Subcutaneous abdominal adipose tissue (tissue), 5 donors: ENCODE measurements at regions not wholly inside any gene's neighbourhood (a gene's known extent, or its start where the extent isn't known, plus 50 kb on each side); places are given as distances from the start of the nearest gene placed in this dataset.
"Not testable (repeated sequence)": the region's sequence is repeated elsewhere in the genome, so short reads cannot be mapped to it uniquely, and the experiment has no call there.

Source experiments
- H3K27ac ChIP-seq: one replicate; pipeline ENCODE4 v1.7.0; 2013; ENCODE audit warnings: low read depth, mild to moderate bottlenecking, inconsistent platforms, low read length, moderate library complexity
- H3K27me3 ChIP-seq, 5 donors: one replicate each; pipeline ENCODE4 v1.7.0; 2013; ENCODE audit warnings: low read length in 5 of 5, inconsistent platforms in 1 of 5; ENCODE audit not compliant: control insufficient read depth in 5 of 5, insufficient read depth in 4 of 5
- H3K36me3 ChIP-seq, 5 donors: one replicate each; pipeline ENCODE4 v1.7.0; 2013; ENCODE audit warnings: low read length in 5 of 5; ENCODE audit not compliant: control insufficient read depth in 5 of 5, insufficient read depth in 5 of 5
- H3K4me1 ChIP-seq, 5 donors: one replicate each; pipeline ENCODE4 v1.7.0; 2013; ENCODE audit warnings: low read length in 5 of 5, mild to moderate bottlenecking in 3 of 5, moderate library complexity in 1 of 5; ENCODE audit not compliant: control insufficient read depth in 5 of 5, insufficient read depth in 5 of 5
- H3K4me3 ChIP-seq, 5 donors: one replicate each; pipeline ENCODE4 v1.7.0; 2013; ENCODE audit warnings: low read length in 5 of 5, low read depth in 1 of 5
- H3K9ac ChIP-seq, 5 donors: one replicate each; pipeline ENCODE4 v1.7.0; 2013; ENCODE audit warnings: low read length in 5 of 5, mild to moderate bottlenecking in 4 of 5, moderate library complexity in 3 of 5
- H3K9me3 ChIP-seq, 5 donors: one replicate each; pipeline ENCODE4 v1.7.0; 2013; ENCODE audit warnings: low read length in 5 of 5; ENCODE audit not compliant: control insufficient read depth in 5 of 5
- donor health status: healthy.
- donor health status: healthy.
- donor health status: healthy.
- donor health status: healthy.
- donor health status: healthy.

GRCh38 chr15:79492065-79492464, 59.9 kb downstream of the MINAR1 start:
- no peaks in the 10 kb centered on the region for H3K36me3 ChIP-seq
- no peak overlapping the region for H3K27ac ChIP-seq
- H3K4me3 ChIP-seq = no peak overlapping the region
- no peak overlapping the region for H3K9ac ChIP-seq
- peaks cover 0 to 4% (median 2%) of the 10 kb centered on the region in 5 donors for H3K27me3 ChIP-seq
- H3K4me1 ChIP-seq = no peaks in the 10 kb centered on the region
- no peaks in the 10 kb centered on the region for H3K9me3 ChIP-seq

DNA sequence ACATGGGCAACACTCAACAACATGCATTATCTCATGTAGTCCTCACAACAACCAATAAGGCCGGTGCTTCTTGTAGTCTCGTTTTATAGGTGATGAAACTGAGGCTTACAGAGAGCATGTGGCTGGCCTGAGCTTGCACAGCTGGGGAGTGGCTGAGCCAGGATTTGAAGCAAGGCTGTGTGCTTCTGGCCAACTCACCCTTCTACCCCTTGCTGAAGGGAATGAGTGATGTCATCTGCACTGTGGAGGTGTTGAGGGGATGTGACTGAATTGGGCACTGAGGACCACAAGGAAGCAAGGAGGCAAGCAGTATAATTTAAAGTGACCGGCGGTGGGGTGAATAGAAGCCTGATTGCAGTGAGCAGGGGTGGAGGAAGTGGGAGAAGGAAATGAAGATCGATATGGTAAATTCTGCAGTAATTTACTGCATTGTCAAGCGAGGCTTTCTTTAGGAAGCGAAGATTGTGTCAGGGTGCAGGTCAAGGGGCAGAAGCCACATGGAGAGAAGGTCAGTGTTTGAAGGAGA, 62.3 kb downstream of the MINAR1 start:
- H3K27ac ChIP-seq = no peak overlapping the region
- H3K9ac ChIP-seq = no peak overlapping the region
- no peak overlapping the region for H3K4me3 ChIP-seq
- H3K27me3 ChIP-seq = peaks cover 0 to 4% (median 3%) of the 10 kb centered on the region in 5 donors
- H3K9me3 ChIP-seq = no peaks in the 10 kb centered on the region
- no peaks in the 10 kb centered on the region for H3K36me3 ChIP-seq
- H3K4me1 ChIP-seq = no peaks in the 10 kb centered on the region

DNA sequence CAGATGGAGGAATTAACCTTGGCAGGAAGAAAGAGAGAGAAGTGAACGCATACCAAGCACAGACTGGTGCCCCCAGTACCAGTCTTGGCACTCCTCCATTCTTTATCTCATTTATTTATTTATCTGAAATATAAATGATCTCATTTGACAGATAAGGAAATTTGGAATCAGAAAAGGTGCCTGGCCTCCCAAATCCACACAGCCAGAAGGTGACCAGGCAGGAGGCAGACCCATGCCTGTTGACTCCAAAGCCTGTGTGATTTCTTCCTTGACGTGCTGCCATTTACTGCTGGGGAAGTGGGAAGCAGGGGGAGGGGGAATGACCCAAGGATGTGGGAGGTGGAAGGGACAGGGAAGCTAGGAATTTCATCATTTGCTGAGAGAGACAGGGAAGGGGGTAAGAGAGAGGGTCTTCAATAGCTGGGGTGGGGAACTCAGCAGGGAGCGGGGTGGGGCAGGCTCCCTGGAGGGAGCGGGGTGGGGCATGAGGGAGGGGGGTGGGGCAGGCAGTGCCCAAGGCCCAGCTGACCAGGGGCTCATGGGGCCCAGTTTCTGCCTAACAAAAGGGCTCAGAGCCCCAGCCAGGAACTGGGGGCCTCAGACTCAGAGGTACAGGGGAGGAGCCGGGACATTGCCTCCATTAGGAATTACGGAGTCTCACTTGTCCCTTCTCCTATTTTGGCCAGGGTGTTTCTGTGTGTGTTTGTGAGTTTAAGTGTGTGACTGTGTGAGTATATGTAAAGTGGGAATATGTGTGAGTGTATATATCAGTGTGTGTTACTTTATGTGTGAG, 63.0 kb downstream of the MINAR1 start:
- H3K9me3 ChIP-seq = no peaks in the 10 kb centered on the region
- no peak overlapping the region for H3K4me3 ChIP-seq
- no peak overlapping the region for H3K9ac ChIP-seq
- H3K27ac ChIP-seq = no peak overlapping the region
- H3K4me1 ChIP-seq = no peaks in the 10 kb centered on the region
- H3K36me3 ChIP-seq = no peaks in the 10 kb centered on the region
- H3K27me3 ChIP-seq = peaks cover 0 to 4% (median 3%) of the 10 kb centered on the region in 5 donors

GRCh38 chr15:79495775-79496174, 63.6 kb downstream of the MINAR1 start:
- no peak overlapping the region for H3K4me3 ChIP-seq
- no peak overlapping the region for H3K9ac ChIP-seq
- peaks cover 0 to 4% (median 3%) of the 10 kb centered on the region in 5 donors for H3K27me3 ChIP-seq
- no peak overlapping the region for H3K27ac ChIP-seq
- H3K36me3 ChIP-seq = no peaks in the 10 kb centered on the region
- H3K9me3 ChIP-seq = no peaks in the 10 kb centered on the region
- no peaks in the 10 kb centered on the region for H3K4me1 ChIP-seq

- Histone ChIP-seq H3K9me3 (no peaks in the 10 kb centered on the region), H3K4me3 (no peak overlapping the region), H3K27me3 (peaks cover 0 to 4% (median 3%) of the 10 kb centered on the region in 5 donors), H3K36me3 (no peaks in the 10 kb centered on the region), H3K9ac (no peak overlapping the region), H3K27ac (no peak overlapping the region), H3K4me1 (no peaks in the 10 kb centered on the region)
These were observed 64.7 kb downstream of the MINAR1 start for GRCh38 chr15:79496838-79497237.

GRCh38 chr15:79501086-79501485, 69.0 kb downstream of the MINAR1 start:
- Histone ChIP-seq H3K9me3 (no peaks in the 10 kb centered on the region), H3K27me3 (peaks cover 0 to 4% (median 2%) of the 10 kb centered on the region in 5 donors), H3K4me1 (no peaks in the 10 kb centered on the region), H3K9ac (no peak overlapping the region), H3K36me3 (no peaks in the 10 kb centered on the region), H3K4me3 (no peak overlapping the region), H3K27ac (no peak overlapping the region)

DNA sequence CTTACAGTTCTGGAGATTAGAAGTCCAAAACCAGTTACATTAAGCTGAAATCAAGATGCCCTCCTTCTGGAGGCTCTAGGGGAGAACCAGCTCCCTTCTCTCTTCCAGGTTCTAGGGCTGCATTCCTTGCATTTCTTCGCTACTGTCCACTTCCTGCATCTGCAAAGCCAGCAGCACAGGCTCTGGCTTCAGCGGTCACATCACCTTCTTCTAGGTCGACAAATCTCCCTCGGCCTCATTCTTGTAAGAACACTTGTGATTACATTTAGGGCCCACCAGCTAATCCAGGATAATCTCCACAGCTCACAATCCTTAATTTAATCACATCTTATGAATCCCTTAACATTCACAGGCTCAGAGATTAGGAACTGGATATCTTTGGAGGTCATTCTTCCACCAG, 73.8 kb downstream of the MINAR1 start:
- Histone ChIP-seq H3K4me1 (no peaks in the 10 kb centered on the region), H3K27ac (no peak overlapping the region), H3K36me3 (no peaks in the 10 kb centered on the region), H3K9ac (no peak overlapping the region), H3K4me3 (no peak overlapping the region), H3K9me3 (no peaks in the 10 kb centered on the region), H3K27me3 (peaks cover 0 to 3% (median 0%) of the 10 kb centered on the region in 5 donors)

GRCh38 chr15:79512844-79513243, 80.7 kb downstream of the MINAR1 start:
- not testable (repeated sequence) for H3K4me1 ChIP-seq, H3K27me3 ChIP-seq, H3K4me3 ChIP-seq, H3K36me3 ChIP-seq, H3K9me3 ChIP-seq, H3K9ac ChIP-seq, H3K27ac ChIP-seq

- Histone ChIP-seq H3K9ac (no peak overlapping the region), H3K27ac (no peak overlapping the region), H3K4me3 (no peak overlapping the region), H3K36me3 (no peaks in the 10 kb centered on the region), H3K27me3 (peaks cover 0 to 5% (median 0%) of the 10 kb centered on the region in 5 donors), H3K9me3 (no peaks in the 10 kb centered on the region), H3K4me1 (no peaks in the 10 kb centered on the region)
These were observed 81.3 kb downstream of the MINAR1 start for GRCh38 chr15:79513417-79513816.

GRCh38 chr15:79513940-79514339, 81.8 kb downstream of the MINAR1 start:
- no peaks in the 10 kb centered on the region for H3K9me3 ChIP-seq
- peaks cover 0 to 5% (median 0%) of the 10 kb centered on the region in 5 donors for H3K27me3 ChIP-seq
- H3K27ac ChIP-seq = no peak overlapping the region
- H3K9ac ChIP-seq = no peak overlapping the region
- H3K4me3 ChIP-seq = no peak overlapping the region
- no peaks in the 10 kb centered on the region for H3K36me3 ChIP-seq
- no peaks in the 10 kb centered on the region for H3K4me1 ChIP-seq
